HG03575 (cell line): ENCODE measurements at regions not wholly inside any gene's neighbourhood (a gene's known extent, or its start where the extent isn't known, plus 50 kb on each side); places are given as distances from the start of the nearest gene placed in this dataset.
"Not testable (repeated sequence)": the region's sequence is repeated elsewhere in the genome, so short reads cannot be mapped to it uniquely, and the experiment has no call there.

Experiments
- ATAC-seq: cut with Tn5 transposase; IDR thresholded peaks from one replicate; pipeline ENCODE4 v1.9.1; 2021; ENCODE audit not compliant: unreplicated experiment, insufficient number of reproducible peaks, low FRiP score; ENCODE audit errors: extremely low read depth

- no peak for ATAC-seq
Observed at GRCh38 chr1:106406114-106406513, 650.4 kb upstream of the PRMT6 start.

- not testable (repeated sequence) for ATAC-seq
Observed at GRCh38 chr1:106412321-106412720, 644.2 kb upstream of the PRMT6 start.

- ATAC-seq = no peak
Observed at GRCh38 chr1:106435269-106435668, 621.2 kb upstream of the PRMT6 start.

- ATAC-seq = no peak
Observed at GRCh38 chr1:106439475-106439874, 617.0 kb upstream of the PRMT6 start.

DNA sequence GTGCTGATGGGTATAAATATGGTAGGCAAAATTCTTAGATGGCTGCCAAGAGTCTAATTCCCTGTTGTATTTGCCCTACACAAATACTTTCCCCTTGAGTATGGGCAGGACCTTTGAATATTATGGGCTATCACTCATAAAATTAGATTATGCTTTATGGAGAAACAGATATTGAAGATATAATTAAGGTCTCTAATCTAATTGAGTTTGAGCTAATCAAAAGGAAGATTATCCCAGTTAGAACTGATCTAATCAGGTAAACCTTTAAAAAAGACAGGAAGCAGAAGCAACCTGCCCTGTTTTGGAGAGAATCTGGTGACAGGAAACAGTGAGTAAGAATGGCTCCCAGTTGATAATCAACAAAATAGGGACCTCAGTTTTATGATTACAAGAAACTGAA, 609.0 kb upstream of the PRMT6 start:
- ATAC-seq = no peak

DNA sequence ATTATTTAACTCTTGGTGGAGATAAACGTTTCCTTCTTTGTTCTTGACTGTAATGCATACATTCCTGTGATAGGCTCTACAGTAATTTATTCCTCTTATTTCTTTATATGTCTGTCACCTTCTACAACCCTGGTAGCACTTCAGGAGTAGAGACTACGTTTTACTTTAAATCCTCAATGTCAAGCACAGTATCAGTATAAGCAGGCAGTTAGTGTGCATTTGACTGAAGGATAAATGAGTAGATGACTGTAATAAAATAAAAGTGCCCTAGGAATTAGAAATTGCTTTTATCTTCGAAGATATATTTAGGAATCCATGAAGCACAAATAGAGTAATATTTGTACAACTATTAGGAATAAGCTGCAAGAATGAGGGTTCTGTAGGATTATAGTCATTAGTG, 599.6 kb upstream of the PRMT6 start:
- ATAC-seq = no peak

- ATAC-seq = no peak
Observed at GRCh38 chr1:106457368-106457767, 599.1 kb upstream of the PRMT6 start.

DNA sequence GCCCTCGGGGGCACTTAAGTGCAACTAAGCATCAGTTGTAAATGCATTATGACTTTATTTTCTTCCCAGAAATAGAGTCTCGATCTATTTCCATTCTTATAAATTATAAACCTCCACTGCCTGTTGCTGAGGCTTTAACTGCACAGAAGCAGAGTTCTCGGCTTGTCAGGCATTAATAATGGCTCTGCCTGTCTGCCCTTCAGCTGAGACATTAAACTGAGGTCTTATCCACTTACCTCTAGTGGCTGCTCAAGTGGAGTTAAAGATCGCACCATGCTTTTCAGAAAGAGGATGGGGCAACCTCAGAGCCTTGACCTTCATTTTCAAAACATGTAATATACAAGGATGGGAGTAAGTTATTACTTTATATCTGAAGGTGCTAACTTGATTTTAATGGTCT, 597.6 kb upstream of the PRMT6 start:
- ATAC-seq = no peak

DNA sequence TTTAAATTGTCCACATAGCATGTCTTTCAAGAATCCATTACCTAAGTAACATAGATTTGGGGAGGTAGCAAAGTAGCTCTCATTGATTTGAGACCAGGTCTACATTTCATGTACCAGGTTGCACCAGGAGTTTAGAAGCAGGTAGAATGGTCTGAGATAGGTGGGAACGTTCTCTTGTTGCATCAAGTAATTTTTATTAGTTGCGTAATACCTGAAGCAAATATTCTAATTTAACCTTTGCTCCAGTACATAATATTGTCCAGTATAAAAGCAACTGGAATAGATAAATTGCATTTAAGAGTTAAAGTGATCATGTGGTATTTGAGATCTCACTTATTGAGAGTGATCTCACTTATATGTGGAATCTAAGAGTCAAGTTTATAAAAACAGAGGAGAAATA, 597.1 kb upstream of the PRMT6 start:
- no peak for ATAC-seq

- ATAC-seq = no peak
Observed at GRCh38 chr1:106465666-106466065, 590.8 kb upstream of the PRMT6 start.

DNA sequence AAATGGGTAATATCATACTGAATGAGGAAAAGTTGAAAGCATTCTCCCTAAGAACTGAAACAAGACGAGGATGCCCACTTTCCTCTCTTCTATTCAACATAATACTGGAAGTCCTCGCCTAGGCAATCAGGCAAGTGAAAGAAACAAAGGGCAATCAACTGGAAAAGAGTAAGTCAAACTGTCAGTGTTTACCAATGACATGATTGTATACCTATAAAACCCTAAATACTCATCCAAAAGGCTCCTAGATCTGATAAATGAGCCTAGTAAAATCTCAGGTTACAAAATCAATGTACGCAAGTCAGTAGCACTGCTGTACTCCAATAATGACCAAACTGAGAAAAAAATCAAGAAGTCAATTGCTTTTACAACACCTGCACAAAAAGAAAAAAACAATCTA, 575.8 kb upstream of the PRMT6 start:
- no peak for ATAC-seq

DNA sequence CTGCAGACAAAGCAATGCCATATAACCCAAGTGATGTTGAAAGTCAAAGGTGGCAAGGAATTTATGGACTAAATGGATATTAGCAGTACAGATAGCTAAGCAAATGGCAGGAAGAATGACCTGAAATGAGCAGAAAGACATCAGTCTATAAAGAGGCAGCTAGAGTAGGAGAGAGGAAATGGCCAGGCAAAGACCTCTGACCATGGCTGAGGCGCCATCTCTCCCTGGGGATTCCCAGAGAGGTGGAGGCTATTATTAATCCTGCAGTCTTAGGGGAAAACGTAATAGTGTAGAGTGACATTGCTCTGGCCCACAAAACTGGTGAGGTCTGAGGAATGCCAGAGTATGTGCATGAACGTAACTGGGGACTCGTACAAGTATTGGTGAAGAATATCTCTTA, 563.6 kb upstream of the PRMT6 start:
- ATAC-seq = no peak

DNA sequence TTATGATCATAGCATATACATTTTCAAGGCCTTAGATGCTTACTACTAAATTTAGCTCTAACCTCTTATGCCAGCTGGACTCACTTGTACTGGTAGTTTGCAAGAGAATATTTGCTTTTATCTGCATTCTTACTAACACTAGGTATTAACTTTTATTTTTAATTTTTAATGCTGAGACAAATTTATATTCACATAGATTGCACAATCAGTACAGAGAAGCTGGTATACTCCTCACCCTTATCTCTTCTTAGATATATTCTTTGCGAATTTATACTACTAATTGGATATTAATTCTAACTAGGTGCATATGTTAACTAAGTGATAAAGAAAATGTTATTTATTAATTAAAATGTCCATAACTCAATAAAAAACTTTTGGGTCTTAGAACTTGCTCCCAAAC, 561.8 kb upstream of the PRMT6 start:
- ATAC-seq = no peak

- ATAC-seq = no peak
Observed at GRCh38 chr1:106498238-106498637, 558.2 kb upstream of the PRMT6 start.

DNA sequence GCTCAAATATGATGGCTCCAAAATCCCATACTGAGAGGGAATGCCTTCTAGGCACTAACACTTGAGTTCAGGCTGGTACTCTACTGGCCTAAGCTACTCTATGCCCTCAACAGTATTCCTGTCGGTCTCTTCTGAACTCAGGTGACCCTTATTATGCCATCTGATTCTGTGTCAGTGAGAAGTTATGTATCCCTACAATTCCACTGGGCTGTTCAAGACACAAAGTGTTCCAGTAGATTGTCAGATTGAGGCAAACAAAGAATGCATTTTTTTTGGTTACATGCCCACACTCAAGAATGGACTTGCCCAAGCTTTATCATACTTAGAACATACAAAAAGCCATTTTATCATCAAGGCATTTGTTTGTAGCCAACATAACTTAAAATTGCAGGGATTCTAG, 553.8 kb upstream of the PRMT6 start:
- no peak for ATAC-seq

- no peak for ATAC-seq
Observed at GRCh38 chr1:106515375-106515774, 541.1 kb upstream of the PRMT6 start.

DNA sequence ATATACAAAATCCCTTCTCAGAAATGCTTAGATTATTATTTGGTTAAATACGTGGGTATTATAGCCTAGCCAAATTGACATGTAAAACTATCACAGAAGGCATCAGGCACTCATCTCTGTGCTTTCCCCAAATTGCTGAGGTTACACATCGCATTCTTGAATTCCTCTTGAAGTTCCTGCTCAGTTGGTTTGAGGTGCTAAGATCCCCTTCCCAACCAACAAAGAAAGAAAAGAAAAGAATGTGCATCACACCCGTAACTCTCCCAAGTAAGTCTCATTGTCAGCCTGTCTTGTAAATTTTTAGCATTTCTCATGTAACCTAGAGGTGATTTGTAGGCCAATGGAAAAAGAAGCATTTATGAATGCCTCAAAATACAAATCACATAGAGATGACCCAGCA, 539.2 kb upstream of the PRMT6 start:
- no peak for ATAC-seq

GRCh38 chr1:106523497-106523896, 533.0 kb upstream of the PRMT6 start:
- ATAC-seq = no peak

DNA sequence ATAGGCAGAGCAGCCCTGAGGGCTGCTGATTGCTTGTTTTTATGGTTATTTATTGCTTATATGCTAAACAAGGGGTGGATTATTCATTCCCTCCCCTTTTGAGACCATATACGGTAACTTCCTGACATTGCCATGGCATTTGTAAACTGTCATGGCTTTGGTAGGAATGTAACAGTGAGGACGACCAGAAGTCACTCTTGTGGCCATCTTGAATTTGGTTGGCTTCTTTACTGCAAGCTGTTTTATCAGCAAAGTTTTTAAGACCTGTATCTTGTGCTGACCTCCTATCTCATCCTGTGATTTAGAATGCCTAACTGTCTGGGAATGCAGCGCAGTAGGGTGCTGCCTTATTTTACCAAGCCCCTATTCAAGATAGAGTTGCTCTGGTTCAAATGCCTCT, 531.8 kb upstream of the PRMT6 start:
- no peak for ATAC-seq

GRCh38 chr1:106526650-106527049, 529.8 kb upstream of the PRMT6 start:
- no peak for ATAC-seq

DNA sequence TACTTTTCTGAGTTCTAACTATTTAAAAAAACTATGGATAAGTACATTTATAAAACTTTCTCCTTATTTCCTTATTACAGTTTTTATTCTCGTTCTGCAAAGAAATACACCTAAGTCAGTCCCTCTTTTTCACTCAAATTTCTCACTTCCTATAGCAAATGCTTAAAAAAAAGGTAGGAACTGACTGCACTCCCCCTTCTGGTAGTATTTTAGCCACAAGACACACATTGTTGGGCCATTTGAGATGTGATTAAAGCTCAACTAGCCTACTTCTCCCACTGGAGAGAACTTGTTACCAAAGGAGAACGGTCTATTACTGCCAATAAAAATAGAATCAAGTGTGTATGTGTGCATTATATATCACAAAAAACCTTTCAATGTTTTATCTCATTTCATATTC, 521.9 kb upstream of the PRMT6 start:
- no peak for ATAC-seq

GRCh38 chr1:106536741-106537140, 519.7 kb upstream of the PRMT6 start:
- ATAC-seq = no peak
